Amygdala (tissue), 56 donors: ENCODE measurements at regions not wholly inside any gene's neighbourhood (a gene's known extent, or its start where the extent isn't known, plus 50 kb on each side); places are given as distances from the start of the nearest gene placed in this dataset.
"Not testable (repeated sequence)": the region's sequence is repeated elsewhere in the genome, so short reads cannot be mapped to it uniquely, and the experiment has no call there.

Experiments used
- DNase-seq, 56 donors: peaks; one replicate each; lab custom pipeline; 2025; lab: John Stamatoyannopoulos, UW

GRCh38 chr6:169145991-169146501, 107.6 kb downstream of the THBS2 start:
- DNase-seq = peak in 3 of 56 donors; percentile 2 to 23 (median 10)

- DNase-seq = no peak
Measured at GRCh38 chr6:169145496-169145895, 108.2 kb downstream of the THBS2 start.

GRCh38 chr6:169144356-169144755, 109.3 kb downstream of the THBS2 start:
- DNase-seq = no peak

- DNase-seq = no peak
Measured at GRCh38 chr6:169142538-169142844, 111.2 kb downstream of the THBS2 start.

- DNase-seq = peak in 39 of 56 donors; percentile 7 to 75 (median 44)
Measured at GRCh38 chr6:169141671-169142537, 111.7 kb downstream of the THBS2 start.

- no peak for DNase-seq
Measured at GRCh38 chr6:169140986-169141495, 112.6 kb downstream of the THBS2 start.

GRCh38 chr6:169139179-169139971, 114.3 kb downstream of the THBS2 start:
- DNase-seq = no peak

- no peak for DNase-seq
Measured at GRCh38 chr6:169132352-169132940, 121.2 kb downstream of the THBS2 start.

GRCh38 chr6:169131390-169131789, 122.3 kb downstream of the THBS2 start:
- peak in 21 of 56 donors; percentile 4 to 51 (median 21) for DNase-seq

GRCh38 chr6:169130113-169130512, 123.5 kb downstream of the THBS2 start:
- no peak for DNase-seq

- DNase-seq = no peak
Measured at GRCh38 chr6:169121013-169121412, 132.6 kb downstream of the THBS2 start.

GRCh38 chr6:169119669-169120068, 134.0 kb downstream of the THBS2 start:
- no peak for DNase-seq

GRCh38 chr6:169118346-169118830, 135.3 kb downstream of the THBS2 start:
- no peak for DNase-seq

- DNase-seq = no peak
Measured at GRCh38 chr6:169117663-169118062, 136.0 kb downstream of the THBS2 start.

GRCh38 chr6:169115632-169116031, 138.0 kb downstream of the THBS2 start:
- no peak for DNase-seq

GRCh38 chr6:169114632-169115031, 139.0 kb downstream of the THBS2 start:
- not testable (repeated sequence) for DNase-seq

GRCh38 chr6:169112483-169113320, 140.9 kb downstream of the THBS2 start:
- no peak for DNase-seq

GRCh38 chr6:169111203-169111602, 142.4 kb downstream of the THBS2 start:
- no peak for DNase-seq

- no peak for DNase-seq
Measured at GRCh38 chr6:169109411-169110220, 144.0 kb downstream of the THBS2 start.
